ENCODE measurements at regions not wholly inside any gene's neighbourhood (a gene's known extent, or its start where the extent isn't known, plus 50 kb on each side); places are given as distances from the start of the nearest gene placed in this dataset.
"Not testable (repeated sequence)": the region's sequence is repeated elsewhere in the genome, so short reads cannot be mapped to it uniquely, and the experiment has no call there.

DNA sequence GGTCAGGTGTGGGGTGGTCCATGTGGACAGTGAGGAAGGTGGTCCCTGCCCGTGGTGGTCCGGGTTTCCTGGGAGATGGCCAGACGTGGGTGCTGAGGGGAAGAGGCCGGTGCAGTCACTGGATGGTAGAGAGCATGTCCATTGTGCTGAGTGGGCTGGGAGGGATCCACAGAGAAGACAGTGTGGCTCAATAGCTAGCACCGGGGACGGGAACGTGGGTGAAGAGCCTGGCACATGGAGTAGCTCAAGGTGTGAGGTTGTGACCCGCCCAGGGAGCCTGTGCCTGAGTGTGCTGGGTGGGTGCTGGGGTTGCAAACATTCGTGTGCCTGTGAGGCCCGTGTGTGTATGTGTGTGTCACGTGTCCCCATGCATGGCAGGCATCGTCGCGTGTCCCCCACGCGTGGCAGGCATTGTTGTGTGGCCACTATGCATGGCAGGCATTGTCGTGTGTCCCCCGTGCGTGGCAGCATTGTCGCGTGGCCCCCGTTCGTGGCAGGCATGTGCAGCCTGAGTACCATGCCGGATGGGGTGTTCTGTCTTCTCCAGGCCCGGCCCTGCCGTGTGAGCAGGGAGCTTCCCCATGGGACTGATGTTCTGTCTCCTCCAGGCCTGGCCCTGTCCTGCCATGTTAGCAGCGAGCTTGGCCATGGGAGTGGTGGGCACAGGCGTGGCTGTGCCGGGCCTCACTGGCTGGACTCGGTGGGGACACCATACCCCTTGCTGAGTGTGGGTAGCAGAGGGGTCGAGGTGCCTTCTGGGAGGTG is 205.0 kb downstream of the TMEM121 start:
- H3K4me1 ChIP-seq (ENCODE audit: insufficient read depth, low read length); H3K4me3 ChIP-seq (ENCODE audit: low read length); ATAC-seq (ENCODE audit: poor library complexity); H3K36me3 ChIP-seq (ENCODE audit: insufficient read depth, low read length); H3K4me3 Mint-ChIP-seq; H3K27ac ChIP-seq (ENCODE audit: low read depth in 1 of 2, low read length in 2 of 2); DNase-seq; H3K36me3 Mint-ChIP-seq (ENCODE audit: low read depth); H3K4me1 Mint-ChIP-seq (ENCODE audit: low read depth); CTCF ChIA-PET; H3K27ac Mint-ChIP-seq; H3K9me3 Mint-ChIP-seq; POLR2A ChIA-PET; H3K9me3 ChIP-seq (ENCODE audit: control insufficient read depth in 1 of 2, insufficient read depth in 1 of 2, low read length in 2 of 2); H3K27me3 ChIP-seq (ENCODE audit: control insufficient read depth in 1 of 2, insufficient read depth in 2 of 2, low read length in 2 of 2): not testable (repeated sequence)
- peaks cover 10% of the 10 kb centered on the region for H3K27me3 Mint-ChIP-seq
- intact Hi-C loops (cut with DNase I, micrococcal nuclease), result loop anchor here in 1 of 2 experiments (5.0 kb wide), 1 partner anchor 36 kb away; no protein-coding TSS in a partner anchor

DNA sequence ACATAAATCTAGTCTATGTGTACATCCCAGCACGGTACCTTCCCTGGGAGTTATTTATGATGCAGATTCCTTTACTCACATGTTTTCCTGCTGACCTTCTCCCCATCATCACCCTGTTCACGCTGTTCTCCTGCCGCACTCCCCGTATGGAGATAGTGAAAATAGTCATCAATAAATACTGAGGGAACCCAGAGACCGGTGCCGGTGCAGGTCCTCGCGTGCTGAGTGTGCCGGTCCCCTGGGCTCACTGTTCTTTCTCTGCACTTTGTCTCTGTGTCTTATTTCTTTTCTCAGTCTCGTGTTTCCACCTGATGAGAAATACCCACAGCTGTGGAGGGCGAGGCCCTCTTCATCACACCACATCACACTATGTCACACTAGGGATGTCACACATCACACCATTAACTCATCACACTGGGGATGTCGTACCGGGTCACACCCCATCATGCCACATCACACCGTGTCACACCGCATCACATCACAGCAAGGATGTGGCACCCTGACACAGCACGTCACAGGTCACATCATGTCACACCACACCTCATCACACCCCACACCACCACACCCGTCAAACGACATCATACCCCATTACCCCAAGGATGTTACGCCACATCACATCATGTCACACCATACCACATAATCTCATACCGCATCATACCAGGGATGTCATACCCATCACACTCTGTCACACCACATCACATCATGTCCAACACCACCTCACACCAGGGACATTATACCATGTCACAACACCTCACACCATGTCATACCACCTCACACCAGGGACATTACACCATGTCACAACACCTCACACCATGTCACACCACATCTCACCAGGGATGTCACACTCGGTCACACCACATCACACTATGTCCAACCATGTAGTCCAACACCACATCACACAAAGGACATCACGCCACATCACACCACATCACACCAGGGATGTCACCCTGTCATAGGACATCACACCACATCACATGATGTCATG is 207.0 kb downstream of the TMEM121 start:
- no peaks in the 10 kb centered on the region for H3K36me3 Mint-ChIP-seq (ENCODE audit: low read depth)
- ChIA-PET POLR2A (no interaction called here), CTCF (no interaction called here)
- intact Hi-C loops (cut with DNase I, micrococcal nuclease), result loop anchor here in 1 of 2 experiments (5.0 kb wide), 1 partner anchor 34 kb away; no protein-coding TSS in a partner anchor
- Histone ChIP-seq H3K4me3 (ENCODE audit: low read length) (no peak overlapping the region), H3K4me1 (ENCODE audit: insufficient read depth, low read length) (no peaks in the 10 kb centered on the region), H3K27ac (ENCODE audit: low read depth in 1 of 2, low read length in 2 of 2) (no peak overlapping the region), H3K36me3 (ENCODE audit: insufficient read depth, low read length) (no peaks in the 10 kb centered on the region), H3K27me3 (ENCODE audit: control insufficient read depth in 1 of 2, insufficient read depth in 2 of 2, low read length in 2 of 2) (no peaks in the 10 kb centered on the region), H3K9me3 (ENCODE audit: control insufficient read depth in 1 of 2, insufficient read depth in 1 of 2, low read length in 2 of 2) (no peaks in the 10 kb centered on the region)
- TF ChIP-seq, protein P1, sequence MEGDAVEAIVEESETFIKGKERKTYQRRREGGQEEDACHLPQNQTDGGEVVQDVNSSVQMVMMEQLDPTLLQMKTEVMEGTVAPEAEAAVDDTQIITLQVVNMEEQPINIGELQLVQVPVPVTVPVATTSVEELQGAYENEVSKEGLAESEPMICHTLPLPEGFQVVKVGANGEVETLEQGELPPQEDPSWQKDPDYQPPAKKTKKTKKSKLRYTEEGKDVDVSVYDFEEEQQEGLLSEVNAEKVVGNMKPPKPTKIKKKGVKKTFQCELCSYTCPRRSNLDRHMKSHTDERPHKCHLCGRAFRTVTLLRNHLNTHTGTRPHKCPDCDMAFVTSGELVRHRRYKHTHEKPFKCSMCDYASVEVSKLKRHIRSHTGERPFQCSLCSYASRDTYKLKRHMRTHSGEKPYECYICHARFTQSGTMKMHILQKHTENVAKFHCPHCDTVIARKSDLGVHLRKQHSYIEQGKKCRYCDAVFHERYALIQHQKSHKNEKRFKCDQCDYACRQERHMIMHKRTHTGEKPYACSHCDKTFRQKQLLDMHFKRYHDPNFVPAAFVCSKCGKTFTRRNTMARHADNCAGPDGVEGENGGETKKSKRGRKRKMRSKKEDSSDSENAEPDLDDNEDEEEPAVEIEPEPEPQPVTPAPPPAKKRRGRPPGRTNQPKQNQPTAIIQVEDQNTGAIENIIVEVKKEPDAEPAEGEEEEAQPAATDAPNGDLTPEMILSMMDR (IDR thresholded peaks at IDR 0.05), result no peak
- H3K27me3 Mint-ChIP-seq, result peaks cover 10% of the 10 kb centered on the region
- peaks cover 3% of the 10 kb centered on the region for H3K9me3 Mint-ChIP-seq
- no peak overlapping the region for H3K4me3 Mint-ChIP-seq
- H3K27ac Mint-ChIP-seq, result no peak overlapping the region
- H3K4me1 Mint-ChIP-seq (ENCODE audit: low read depth), result no peaks in the 10 kb centered on the region
- ATAC-seq (ENCODE audit: poor library complexity), result no peak
- DNase-seq, result no peak

DNA sequence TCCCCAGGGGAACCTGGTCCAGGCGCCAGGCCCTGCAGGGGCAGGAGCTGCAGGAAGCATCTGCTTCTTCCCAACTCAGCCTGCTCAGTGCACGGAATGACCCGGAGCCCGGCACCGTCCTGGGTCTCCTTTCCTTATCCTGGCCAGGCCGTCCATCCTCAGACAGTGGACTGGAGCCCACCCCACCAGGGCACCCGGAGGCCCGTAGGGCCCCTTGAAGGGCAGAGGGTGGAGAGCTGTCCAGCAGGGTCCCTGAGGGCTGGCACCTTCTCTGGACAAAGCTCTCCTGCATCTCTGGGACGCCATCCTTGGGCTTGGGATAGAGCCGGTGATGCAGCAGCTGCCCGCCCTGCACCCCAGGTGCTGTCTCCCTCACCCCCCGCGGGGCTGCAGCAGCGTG is 207.9 kb downstream of the TMEM121 start:
- H3K36me3 ChIP-seq (ENCODE audit: insufficient read depth, low read length); H3K9me3 Mint-ChIP-seq; POLR2A ChIA-PET; H3K27ac ChIP-seq (ENCODE audit: low read depth in 1 of 2, low read length in 2 of 2); DNase-seq; H3K4me1 ChIP-seq (ENCODE audit: insufficient read depth, low read length); H3K27ac Mint-ChIP-seq; H3K27me3 Mint-ChIP-seq; H3K36me3 Mint-ChIP-seq (ENCODE audit: low read depth); H3K4me1 Mint-ChIP-seq (ENCODE audit: low read depth); CTCF ChIA-PET; H3K4me3 ChIP-seq (ENCODE audit: low read length); ATAC-seq (ENCODE audit: poor library complexity); H3K4me3 Mint-ChIP-seq; H3K27me3 ChIP-seq (ENCODE audit: control insufficient read depth in 1 of 2, insufficient read depth in 2 of 2, low read length in 2 of 2); H3K9me3 ChIP-seq (ENCODE audit: control insufficient read depth in 1 of 2, insufficient read depth in 1 of 2, low read length in 2 of 2): not testable (repeated sequence)
- intact Hi-C loops (cut with DNase I, micrococcal nuclease), result loop anchor here in 1 of 2 experiments (5.0 kb wide), 1 partner anchor 33 kb away; no protein-coding TSS in a partner anchor

DNA sequence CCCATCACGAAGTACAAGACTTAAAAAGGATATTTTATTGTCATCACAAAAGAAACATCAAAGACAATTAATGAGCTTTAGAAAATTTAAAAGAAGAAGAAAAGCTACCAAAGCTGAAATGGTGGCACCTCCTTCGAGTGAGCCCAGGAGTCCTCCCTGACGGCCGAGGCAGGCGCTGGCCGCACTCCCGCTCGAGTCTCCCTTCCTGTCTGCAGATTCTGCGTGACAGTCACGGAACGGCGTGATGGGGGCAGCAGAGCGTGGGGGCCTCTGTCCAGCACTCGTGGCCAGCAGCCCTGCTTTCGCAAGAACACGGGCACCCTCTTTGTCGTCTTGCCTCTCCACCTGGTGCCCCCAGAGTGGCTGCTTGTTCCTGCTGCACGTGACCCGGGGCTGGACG is 209.9 kb downstream of the TMEM121 start:
- intact Hi-C loops (cut with DNase I, micrococcal nuclease); ATAC-seq (ENCODE audit: poor library complexity); H3K27me3 ChIP-seq (ENCODE audit: control insufficient read depth in 1 of 2, insufficient read depth in 2 of 2, low read length in 2 of 2); H3K27ac Mint-ChIP-seq; H3K4me3 Mint-ChIP-seq; H3K27ac ChIP-seq (ENCODE audit: low read depth in 1 of 2, low read length in 2 of 2); H3K9me3 Mint-ChIP-seq; H3K36me3 Mint-ChIP-seq (ENCODE audit: low read depth); POLR2A ChIA-PET; CTCF ChIA-PET; H3K4me1 ChIP-seq (ENCODE audit: insufficient read depth, low read length); H3K27me3 Mint-ChIP-seq; DNase-seq; H3K9me3 ChIP-seq (ENCODE audit: control insufficient read depth in 1 of 2, insufficient read depth in 1 of 2, low read length in 2 of 2); H3K4me3 ChIP-seq (ENCODE audit: low read length); H3K4me1 Mint-ChIP-seq (ENCODE audit: low read depth); H3K36me3 ChIP-seq (ENCODE audit: insufficient read depth, low read length): not testable (repeated sequence)

Measured in CD4-positive, alpha-beta T cell (primary cell).